ENCODE measurements at regions not wholly inside any gene's neighbourhood (a gene's known extent, or its start where the extent isn't known, plus 50 kb on each side); places are given as distances from the start of the nearest gene placed in this dataset.
"Not testable (repeated sequence)": the region's sequence is repeated elsewhere in the genome, so short reads cannot be mapped to it uniquely, and the experiment has no call there.

- no peak for DNase-seq
These were observed 118.8 kb upstream of the GALNT15 start for GRCh38 chr3:16055606-16056211.

GRCh38 chr3:16056217-16056616 is 118.3 kb upstream of the GALNT15 start:
- no peak for DNase-seq

GRCh38 chr3:16058521-16058920 is 116.0 kb upstream of the GALNT15 start:
- DNase-seq: no peak

- no peak for DNase-seq
These were observed 115.4 kb upstream of the GALNT15 start for GRCh38 chr3:16059081-16059537.

- no peak for DNase-seq
These were observed 114.6 kb upstream of the GALNT15 start for GRCh38 chr3:16059711-16060357.

- DNase-seq: no peak
These were observed 114.1 kb upstream of the GALNT15 start for GRCh38 chr3:16060358-16060852.

- no peak for DNase-seq
These were observed 113.5 kb upstream of the GALNT15 start for GRCh38 chr3:16060945-16061344.

GRCh38 chr3:16061491-16061890 is 113.0 kb upstream of the GALNT15 start:
- DNase-seq: no peak

GRCh38 chr3:16063603-16064002 is 110.9 kb upstream of the GALNT15 start:
- DNase-seq: no peak

GRCh38 chr3:16064642-16065414 is 109.7 kb upstream of the GALNT15 start:
- no peak for DNase-seq

- DNase-seq: no peak
These were observed 107.9 kb upstream of the GALNT15 start for GRCh38 chr3:16066545-16066944.

- DNase-seq: no peak
These were observed 107.5 kb upstream of the GALNT15 start for GRCh38 chr3:16066975-16067374.

GRCh38 chr3:16067837-16068471 is 106.5 kb upstream of the GALNT15 start:
- no peak for DNase-seq

- DNase-seq: no peak
These were observed 105.1 kb upstream of the GALNT15 start for GRCh38 chr3:16069149-16069922.

- no peak for DNase-seq
These were observed 103.8 kb upstream of the GALNT15 start for GRCh38 chr3:16070707-16071106.

GRCh38 chr3:16071206-16071605 is 103.3 kb upstream of the GALNT15 start:
- DNase-seq: no peak

- no peak for DNase-seq
These were observed 101.9 kb upstream of the GALNT15 start for GRCh38 chr3:16072420-16073110.

GRCh38 chr3:16073203-16073602 is 101.3 kb upstream of the GALNT15 start:
- no peak for DNase-seq

- not testable (repeated sequence) for DNase-seq
These were observed 100.3 kb upstream of the GALNT15 start for GRCh38 chr3:16073990-16074671.

- no peak for DNase-seq
These were observed 98.8 kb upstream of the GALNT15 start for GRCh38 chr3:16075647-16076046.

GRCh38 chr3:16076564-16076963 is 97.9 kb upstream of the GALNT15 start:
- DNase-seq: no peak
